CD14-positive monocyte (primary cell): ENCODE measurements at regions not wholly inside any gene's neighbourhood (a gene's known extent, or its start where the extent isn't known, plus 50 kb on each side); places are given as distances from the start of the nearest gene placed in this dataset.

Experiments used
- DNase-seq, 3 donors: peaks; one replicate each; pipeline ENCODE4 v3.0.0-alpha.2; 2011 to 2022
- H2AFZ ChIP-seq: 2 replicates; pipeline ENCODE4 v1.6.0; 2012; ENCODE audit warnings: mild to moderate bottlenecking, low read depth, low read length, inconsistent platforms; ENCODE audit not compliant: insufficient read depth, poor library complexity, severe bottlenecking
- H3K27ac ChIP-seq, 2 donors: 1 replicate in 1 of 2; 2 replicates in 1 of 2; pipeline ENCODE4 v1.5.1; 2012 to 2013; ENCODE audit warnings: low read length in 2 of 2, control low read depth in 1 of 2, inconsistent platforms in 1 of 2, low read depth in 1 of 2, mild to moderate bottlenecking in 1 of 2
- H3K27me3 ChIP-seq, 2 donors: one replicate each; pipeline versions ENCODE4 v1.6.0 to v1.6.1; 2011 to 2013; ENCODE audit warnings: low read length in 2 of 2; ENCODE audit not compliant: control insufficient read depth in 2 of 2, insufficient read depth in 2 of 2
- H3K36me3 ChIP-seq, 2 donors: replicated peaks in 1 of 2; 1 replicate in 1 of 2; 2 replicates in 1 of 2; pipeline versions ENCODE4 v1.5.1 to v1.6.1; 2012 to 2013; ENCODE audit warnings: low read length in 2 of 2, control low read depth in 1 of 2, inconsistent platforms in 1 of 2, mild to moderate bottlenecking in 1 of 2; ENCODE audit not compliant: insufficient read depth in 2 of 2, control insufficient read depth in 1 of 2
- H3K4me1 ChIP-seq, 2 donors: 1 replicate in 1 of 2; 2 replicates in 1 of 2; pipeline versions ENCODE4 v1.5.1 to v1.6.1; 2012 to 2013; ENCODE audit warnings: low read length in 2 of 2, control low read depth in 1 of 2, inconsistent platforms in 1 of 2, mild to moderate bottlenecking in 1 of 2, moderate library complexity in 1 of 2; ENCODE audit not compliant: insufficient read depth in 2 of 2, control insufficient read depth in 1 of 2
- H3K4me2 ChIP-seq: replicated peaks from 2 replicates; pipeline ENCODE3; 2012; ENCODE audit warnings: low read length, moderate library complexity, mild to moderate bottlenecking; ENCODE audit not compliant: poor library complexity, severe bottlenecking; ENCODE audit errors: extremely low read depth
- H3K4me3 ChIP-seq, 3 experiments: fragments of 200-600 bp in 1 of 3; sonication (generic) in 1 of 3; replicated peaks in 1 of 3; 1 replicate in 2 of 3; 2 replicates in 1 of 3; pipeline ENCODE4 v1.5.1; 2011 to 2013; ENCODE audit warnings: low read length in 3 of 3, mild to moderate bottlenecking in 3 of 3, control low read depth in 2 of 3, low read depth in 2 of 3, inconsistent platforms in 1 of 3, moderate library complexity in 1 of 3
- H3K79me2 ChIP-seq: 2 replicates; pipeline ENCODE4 v1.6.0; 2012; ENCODE audit warnings: mild to moderate bottlenecking, control low read depth, inconsistent platforms, low read length, moderate library complexity; ENCODE audit not compliant: insufficient read depth
- H3K9ac ChIP-seq: 2 replicates; pipeline ENCODE4 v1.6.0; 2017; ENCODE audit warnings: low read length, mild to moderate bottlenecking; ENCODE audit not compliant: insufficient read depth, poor library complexity, severe bottlenecking
- H3K9me3 ChIP-seq, 2 donors: replicated peaks in 1 of 2; 1 replicate in 1 of 2; 2 replicates in 1 of 2; pipeline versions ENCODE4 v1.5.1 to v1.6.1; 2012 to 2013; ENCODE audit warnings: low read length in 2 of 2, control low read depth in 1 of 2; ENCODE audit not compliant: control insufficient read depth in 1 of 2, insufficient read depth in 1 of 2
- H4K20me1 ChIP-seq: 2 replicates; pipeline ENCODE4 v1.6.0; 2012; ENCODE audit warnings: mild to moderate bottlenecking, low read length, control low read depth, moderate library complexity; ENCODE audit not compliant: insufficient read depth
- H3K27ac Mint-ChIP-seq, 7 donors: one replicate each; pipeline ENCODE4 v1.8.0; 2020; ENCODE audit warnings: mild to moderate bottlenecking in 7 of 7, mixed read lengths in 7 of 7, moderate library complexity in 6 of 7, inconsistent platforms in 2 of 7
- H3K27me3 Mint-ChIP-seq, 3 donors: one replicate each; pipeline ENCODE4 v1.8.0; 2021 to 2022; ENCODE audit warnings: low read depth in 3 of 3, mild to moderate bottlenecking in 3 of 3, mixed read lengths in 3 of 3, moderate library complexity in 3 of 3, inconsistent platforms in 1 of 3
- H3K36me3 Mint-ChIP-seq, 2 donors: one replicate each; pipeline ENCODE4 v1.8.0; 2020; ENCODE audit warnings: mixed read lengths in 2 of 2, inconsistent platforms in 1 of 2, mild to moderate bottlenecking in 1 of 2
- H3K4me1 Mint-ChIP-seq: one replicate; pipeline ENCODE4 v1.8.0; 2020; ENCODE audit warnings: mild to moderate bottlenecking, mixed read lengths
- H3K4me3 Mint-ChIP-seq, 2 donors: one replicate each; pipeline ENCODE4 v1.8.0; 2020; ENCODE audit warnings: mild to moderate bottlenecking in 2 of 2, mixed read lengths in 2 of 2, moderate library complexity in 1 of 2
- H3K9me3 Mint-ChIP-seq, 7 donors: one replicate each; pipeline ENCODE4 v1.8.0; 2020 to 2022; ENCODE audit warnings: mixed read lengths in 7 of 7, mild to moderate bottlenecking in 6 of 7, moderate library complexity in 6 of 7, inconsistent platforms in 2 of 7
- CTCF ChIP-seq: fragments of 200-600 bp; IDR thresholded peaks from one replicate; pipeline ENCODE4 v1.8.0; 2022; ENCODE audit warnings: antibody characterized with exemption, mild to moderate bottlenecking
- WGBS: methylation state at CpG from one replicate; pipeline ENCODE4 v1.1.5; 2013; ENCODE audit warnings: missing lambda C conversion rate; ENCODE audit not compliant: insufficient coverage; 5-methylcytosine and 5-hydroxymethylcytosine counted together
- intact Hi-C, 2 donors: fragments of 100-400 bp; cut with micrococcal nuclease; formaldehyde crosslinking; loops; one replicate each; pipeline versions ENCODE4 v1.15.0 to v1.15.1; 2023

- Histone ChIP-seq H3K4me3 (no peak overlapping the region), H3K36me3 (no peaks in the 10 kb centered on the region), H3K79me2 (no peaks in the 10 kb centered on the region), H3K4me2 (no peak overlapping the region), H3K27me3 (peaks cover 0 to 7% of the 10 kb centered on the region in 2 donors), H3K9me3 (no peaks in the 10 kb centered on the region), H4K20me1 (no peaks in the 10 kb centered on the region), H2AFZ (no peak overlapping the region), H3K27ac (no peak overlapping the region), H3K9ac (no peak overlapping the region), H3K4me1 (peaks cover 0 to 4% of the 10 kb centered on the region in 2 donors)
- Mint-ChIP-seq H3K27ac (no peak overlapping the region), H3K9me3 (peaks cover 1 to 15% (median 6%) of the 10 kb centered on the region in 7 donors), H3K4me3 (no peak overlapping the region), H3K36me3 (no peaks in the 10 kb centered on the region), H3K4me1 (peaks cover 6% of the 10 kb centered on the region), H3K27me3 (peaks cover 0 to 17% (median 8%) of the 10 kb centered on the region in 3 donors)
- no CpG with 5 or more reads among the region's 4 CpGs for WGBS
- TF ChIP-seq CTCF = no peak
- DNase-seq = no peak
- intact Hi-C loops = no loop called here
Observed at GRCh38 chr11:13128354-13128753, 119.2 kb downstream of the RASSF10 start.

DNA sequence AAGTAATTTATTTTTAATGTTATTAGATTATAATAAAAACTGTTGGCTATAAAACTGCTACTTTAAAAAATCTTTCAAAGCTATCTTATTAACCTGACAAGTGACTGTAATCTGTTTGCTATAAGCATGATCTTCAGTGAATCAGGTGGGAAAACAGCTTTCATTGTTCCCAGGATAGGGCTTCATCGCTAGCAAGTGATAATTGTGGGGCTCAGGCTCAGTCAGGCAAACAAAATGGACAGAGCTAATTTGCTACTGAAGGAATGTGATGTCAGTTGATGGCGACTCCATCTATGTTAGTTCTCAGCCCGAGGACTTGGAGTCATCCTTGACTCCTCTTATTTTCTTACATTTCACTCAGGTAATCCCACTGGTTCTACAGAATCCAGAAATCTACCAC, 125.0 kb downstream of the RASSF10 start:
- Histone ChIP-seq H3K4me1 (peaks cover 0 to 4% of the 10 kb centered on the region in 2 donors), H3K27me3 (peaks cover 0 to 7% of the 10 kb centered on the region in 2 donors), H3K4me2 (no peak overlapping the region), H3K4me3 (no peak overlapping the region), H3K27ac (no peak overlapping the region), H3K36me3 (no peaks in the 10 kb centered on the region), H2AFZ (no peak overlapping the region), H3K9me3 (no peaks in the 10 kb centered on the region), H3K9ac (no peak overlapping the region), H4K20me1 (no peaks in the 10 kb centered on the region), H3K79me2 (no peaks in the 10 kb centered on the region)
- H3K36me3 Mint-ChIP-seq = no peaks in the 10 kb centered on the region
- peaks cover 3 to 17% (median 9%) of the 10 kb centered on the region in 3 donors for H3K27me3 Mint-ChIP-seq
- WGBS = 92% methylated on average over 2 of the region's 3 CpGs
- peaks cover 0 to 16% (median 7%) of the 10 kb centered on the region in 7 donors for H3K9me3 Mint-ChIP-seq
- TF ChIP-seq CTCF = no peak
- intact Hi-C loops = no loop called here
- DNase-seq = no peak
- H3K27ac Mint-ChIP-seq = no peak overlapping the region
- peaks cover 6% of the 10 kb centered on the region for H3K4me1 Mint-ChIP-seq
- H3K4me3 Mint-ChIP-seq = no peak overlapping the region
